ENCODE measurements at regions not wholly inside any gene's neighbourhood (a gene's known extent, or its start where the extent isn't known, plus 50 kb on each side); places are given as distances from the start of the nearest gene placed in this dataset.

DNA sequence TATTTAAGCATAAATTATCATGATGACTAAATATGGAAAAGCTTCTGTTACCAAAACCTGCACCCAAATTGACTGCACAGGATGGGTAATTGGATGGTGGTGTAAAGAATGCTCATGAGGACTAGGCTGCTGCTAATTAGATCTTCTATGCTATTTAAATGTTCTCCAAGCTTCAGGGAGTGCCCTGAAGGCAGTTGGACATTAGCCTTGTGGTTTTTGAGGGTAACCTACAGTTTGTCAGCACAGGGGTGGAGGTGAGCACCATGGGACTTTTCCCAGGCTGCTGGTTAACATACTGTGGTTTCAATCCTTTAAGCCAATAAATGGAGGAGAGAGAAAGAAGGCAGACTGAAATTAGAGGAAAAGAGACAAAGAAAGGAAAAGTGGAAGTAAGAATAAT lies 145.0 kb downstream of the WIF1 start:
- Mint-ChIP-seq H3K27me3 (ENCODE audit: low read depth) (peaks cover 24% of the 10 kb centered on the region), H3K9me3 (peaks cover 2 to 5% of the 10 kb centered on the region in 2 donors), H3K36me3 (ENCODE audit: insufficient read depth in 2 of 2) (no peaks in the 10 kb centered on the region), H3K4me3 (no peak overlapping the region), H3K27ac (no peak overlapping the region), H3K4me1 (ENCODE audit: low read depth) (no peaks in the 10 kb centered on the region)
- no peak for ATAC-seq (replicated peaks in 1 of 2)
- no peak for DNase-seq

- DNase-seq (no peak), ATAC-seq (replicated peaks in 1 of 2) (no peak)
- Mint-ChIP-seq H3K4me3 (no peak overlapping the region), H3K27me3 (ENCODE audit: low read depth) (peaks cover 21% of the 10 kb centered on the region), H3K9me3 (peaks cover 2 to 6% of the 10 kb centered on the region in 2 donors), H3K36me3 (ENCODE audit: insufficient read depth in 2 of 2) (no peaks in the 10 kb centered on the region), H3K27ac (no peak overlapping the region), H3K4me1 (ENCODE audit: low read depth) (no peaks in the 10 kb centered on the region)
These were observed 137.3 kb downstream of the WIF1 start for GRCh38 chr12:64983771-64984278.

DNA sequence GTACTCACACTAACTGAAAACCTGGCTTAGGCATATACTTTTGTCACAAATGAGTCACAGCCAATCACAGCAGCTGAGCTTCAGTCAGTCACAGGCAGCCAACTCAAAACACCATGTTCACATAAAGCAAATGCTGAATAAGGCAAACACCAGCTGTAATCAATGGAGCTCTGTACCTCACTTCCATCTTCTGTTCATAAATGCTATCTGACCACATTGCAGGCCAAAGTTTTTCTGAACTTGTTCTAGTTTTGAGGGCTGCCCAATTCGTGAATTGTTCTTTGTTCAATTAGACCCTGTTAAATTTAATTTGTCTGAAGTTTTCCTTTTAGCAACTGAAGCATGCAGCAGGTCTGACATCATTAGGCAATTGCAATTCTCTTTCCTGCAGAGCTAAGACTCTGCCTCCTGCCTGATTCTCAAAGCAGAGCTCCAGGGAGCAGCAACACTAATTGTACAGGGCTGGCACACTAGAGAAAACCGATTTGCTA lies 129.9 kb downstream of the WIF1 start:
- H3K27ac Mint-ChIP-seq, result no peak overlapping the region
- ATAC-seq (replicated peaks in 1 of 2), result peak in 1 of 2 donors; percentile 17
- H3K4me3 Mint-ChIP-seq, result no peak overlapping the region
- H3K36me3 Mint-ChIP-seq (ENCODE audit: insufficient read depth in 2 of 2), result no peaks in the 10 kb centered on the region
- H3K27me3 Mint-ChIP-seq (ENCODE audit: low read depth), result peaks cover 29% of the 10 kb centered on the region
- no peak for DNase-seq
- H3K4me1 Mint-ChIP-seq (ENCODE audit: low read depth), result no peaks in the 10 kb centered on the region
- peaks cover 2% of the 10 kb centered on the region in 2 donors for H3K9me3 Mint-ChIP-seq

- H3K4me1 Mint-ChIP-seq (ENCODE audit: low read depth), result no peaks in the 10 kb centered on the region
- peaks cover 0 to 2% of the 10 kb centered on the region in 2 donors for H3K9me3 Mint-ChIP-seq
- no peak overlapping the region for H3K4me3 Mint-ChIP-seq
- H3K27ac Mint-ChIP-seq, result no peak overlapping the region
- DNase-seq (no peak), ATAC-seq (replicated peaks in 1 of 2) (no peak)
- H3K36me3 Mint-ChIP-seq (ENCODE audit: insufficient read depth in 2 of 2), result no peaks in the 10 kb centered on the region
- peaks cover 24% of the 10 kb centered on the region for H3K27me3 Mint-ChIP-seq (ENCODE audit: low read depth)
These were observed 129.0 kb downstream of the WIF1 start for GRCh38 chr12:64992116-64992515.

- H3K4me3 Mint-ChIP-seq, result no peak overlapping the region
- no peak overlapping the region for H3K27ac Mint-ChIP-seq
- peaks cover 0 to 2% of the 10 kb centered on the region in 2 donors for H3K9me3 Mint-ChIP-seq
- no peak for ATAC-seq (replicated peaks in 1 of 2)
- H3K27me3 Mint-ChIP-seq (ENCODE audit: low read depth), result peaks cover 25% of the 10 kb centered on the region
- H3K4me1 Mint-ChIP-seq (ENCODE audit: low read depth), result no peaks in the 10 kb centered on the region
- no peak for DNase-seq
- no peaks in the 10 kb centered on the region for H3K36me3 Mint-ChIP-seq (ENCODE audit: insufficient read depth in 2 of 2)
These were observed 128.5 kb downstream of the WIF1 start for GRCh38 chr12:64992641-64993040.

GRCh38 chr12:64993461-64993860 lies 127.6 kb downstream of the WIF1 start:
- ATAC-seq (replicated peaks in 1 of 2) (no peak), DNase-seq (no peak)
- peaks cover 33% of the 10 kb centered on the region for H3K27me3 Mint-ChIP-seq (ENCODE audit: low read depth)
- peaks cover 0 to 2% of the 10 kb centered on the region in 2 donors for H3K9me3 Mint-ChIP-seq
- H3K4me1 Mint-ChIP-seq (ENCODE audit: low read depth), result no peaks in the 10 kb centered on the region
- no peak overlapping the region for H3K4me3 Mint-ChIP-seq
- no peaks in the 10 kb centered on the region for H3K36me3 Mint-ChIP-seq (ENCODE audit: insufficient read depth in 2 of 2)
- H3K27ac Mint-ChIP-seq, result no peak overlapping the region

DNA sequence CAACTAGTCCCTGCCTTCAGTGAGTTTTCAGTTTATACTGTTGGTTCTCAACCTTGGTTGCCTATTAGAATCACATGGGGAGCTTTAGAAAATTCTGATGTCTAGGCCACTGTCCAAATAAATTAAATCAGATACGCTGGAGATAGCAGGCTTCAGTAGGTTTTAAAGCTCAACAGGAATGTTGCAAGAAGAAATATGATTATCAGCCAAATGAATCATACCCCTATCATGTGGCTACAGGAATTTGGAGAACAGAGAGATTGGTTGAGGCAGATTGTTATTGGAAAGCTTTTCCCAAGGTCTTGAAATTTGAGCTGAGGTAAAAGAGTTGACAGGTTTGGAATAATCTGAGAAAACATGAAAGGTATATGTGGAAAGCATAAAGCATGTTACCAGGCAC lies 125.3 kb downstream of the WIF1 start:
- Mint-ChIP-seq H3K36me3 (ENCODE audit: insufficient read depth in 2 of 2) (no peaks in the 10 kb centered on the region), H3K27me3 (ENCODE audit: low read depth) (peaks cover 40% of the 10 kb centered on the region), H3K4me3 (no peak overlapping the region), H3K9me3 (peaks cover 0 to 2% of the 10 kb centered on the region in 2 donors), H3K27ac (no peak overlapping the region), H3K4me1 (ENCODE audit: low read depth) (no peaks in the 10 kb centered on the region)
- DNase-seq, result no peak
- ATAC-seq (replicated peaks in 1 of 2), result no peak

DNA sequence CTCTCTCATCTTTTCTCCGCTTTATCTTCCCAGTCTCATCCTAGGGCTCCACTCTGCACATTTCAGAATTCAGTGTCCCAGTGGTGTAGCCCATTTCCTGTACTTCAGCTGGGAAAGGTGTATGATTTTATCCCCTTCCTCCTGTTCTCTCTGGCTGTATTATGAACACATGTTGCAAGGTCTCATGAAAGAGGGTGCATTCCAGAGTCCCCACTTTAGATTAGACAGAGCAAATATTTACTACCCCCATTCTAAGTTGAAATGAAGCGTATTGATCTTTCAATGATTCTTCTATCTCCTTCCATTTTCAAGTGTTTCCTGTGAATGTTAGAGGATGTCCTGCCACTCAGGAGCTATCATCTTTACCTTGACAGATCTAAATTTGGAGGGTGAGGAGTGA lies 123.2 kb downstream of the WIF1 start:
- ATAC-seq (replicated peaks in 1 of 2), result no peak
- H3K27ac Mint-ChIP-seq, result no peak overlapping the region
- H3K36me3 Mint-ChIP-seq (ENCODE audit: insufficient read depth in 2 of 2), result no peaks in the 10 kb centered on the region
- no peaks in the 10 kb centered on the region for H3K4me1 Mint-ChIP-seq (ENCODE audit: low read depth)
- peaks cover 35% of the 10 kb centered on the region for H3K27me3 Mint-ChIP-seq (ENCODE audit: low read depth)
- no peak overlapping the region for H3K4me3 Mint-ChIP-seq
- H3K9me3 Mint-ChIP-seq, result peaks cover 0 to 2% of the 10 kb centered on the region in 2 donors
- DNase-seq, result no peak

DNA sequence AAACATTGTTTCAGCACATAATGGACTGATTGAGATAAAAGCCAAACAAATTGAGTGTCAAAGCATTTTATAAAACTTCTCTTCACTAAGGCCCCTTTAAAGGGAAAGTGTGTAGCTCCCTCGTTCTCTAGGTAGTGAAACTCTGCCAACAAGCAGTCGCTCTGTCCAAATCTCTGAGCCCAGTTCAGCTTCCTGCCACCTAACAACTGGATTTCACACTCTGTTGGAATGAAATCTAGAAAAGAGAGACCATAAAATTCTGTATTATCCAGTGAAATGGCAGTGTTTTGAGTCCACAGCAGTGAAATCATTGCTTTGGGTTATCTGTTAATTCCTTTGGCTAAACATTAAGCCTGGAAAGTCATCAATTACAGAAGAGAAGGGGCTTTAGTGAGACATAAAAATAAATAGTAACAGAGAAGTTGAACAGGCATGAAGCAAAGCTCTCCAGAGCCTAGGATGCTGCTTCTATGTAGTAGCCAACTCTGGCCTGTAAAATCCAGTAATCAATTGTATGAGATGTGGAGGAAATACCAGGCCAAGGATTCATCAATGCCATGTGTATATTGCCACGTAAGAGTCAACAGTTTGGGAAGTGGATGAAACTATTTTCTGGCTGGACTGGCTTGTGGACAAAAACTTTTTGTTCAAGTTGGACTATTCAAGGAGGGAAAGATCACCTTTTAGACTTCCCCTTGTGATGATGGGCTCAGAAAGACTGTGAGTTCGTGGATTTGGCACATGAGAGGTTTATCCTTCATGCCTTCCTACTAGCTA lies 122.5 kb downstream of the WIF1 start:
- H3K4me1 Mint-ChIP-seq (ENCODE audit: low read depth), result no peaks in the 10 kb centered on the region
- H3K27ac Mint-ChIP-seq, result no peak overlapping the region
- H3K4me3 Mint-ChIP-seq, result no peak overlapping the region
- DNase-seq (no peak), ATAC-seq (replicated peaks in 1 of 2) (no peak)
- H3K36me3 Mint-ChIP-seq (ENCODE audit: insufficient read depth in 2 of 2), result no peaks in the 10 kb centered on the region
- peaks cover 35% of the 10 kb centered on the region for H3K27me3 Mint-ChIP-seq (ENCODE audit: low read depth)
- H3K9me3 Mint-ChIP-seq, result peaks cover 0 to 4% of the 10 kb centered on the region in 2 donors

DNA sequence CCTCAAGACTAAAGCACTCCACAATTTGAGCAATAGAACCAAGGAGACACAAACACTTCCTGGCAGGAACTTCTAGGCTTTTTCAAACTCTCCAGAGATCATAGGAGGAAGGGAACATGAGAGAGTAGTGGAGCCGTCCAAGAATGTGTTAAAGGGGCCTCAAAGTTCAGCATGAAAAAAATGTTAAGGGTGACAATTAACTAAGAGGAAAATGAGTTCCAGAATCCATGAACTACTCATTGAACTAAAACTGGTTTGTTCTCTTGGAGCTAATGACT lies 122.0 kb downstream of the WIF1 start:
- Mint-ChIP-seq H3K27me3 (ENCODE audit: low read depth) (peaks cover 35% of the 10 kb centered on the region), H3K27ac (no peak overlapping the region), H3K36me3 (ENCODE audit: insufficient read depth in 2 of 2) (no peaks in the 10 kb centered on the region), H3K9me3 (peaks cover 0 to 4% of the 10 kb centered on the region in 2 donors), H3K4me1 (ENCODE audit: low read depth) (no peaks in the 10 kb centered on the region), H3K4me3 (no peak overlapping the region)
- ATAC-seq (replicated peaks in 1 of 2) (no peak), DNase-seq (no peak)
